Ovary (tissue), 7 donors: ENCODE measurements at regions not wholly inside any gene's neighbourhood (a gene's known extent, or its start where the extent isn't known, plus 50 kb on each side); places are given as distances from the start of the nearest gene placed in this dataset.
"Not testable (repeated sequence)": the region's sequence is repeated elsewhere in the genome, so short reads cannot be mapped to it uniquely, and the experiment has no call there.

ENCODE experiments used
- DNase-seq, 5 donors: peaks; one replicate each; pipeline ENCODE4 v3.0.0-alpha.2; 2019 to 2020
- H3K27ac ChIP-seq, 2 donors: fragments of 200-600 bp; one replicate each; pipeline versions ENCODE4 v1.5.1 to v1.8.0; 2019 to 2022
- H3K27me3 ChIP-seq: fragments of 200-600 bp; one replicate; pipeline ENCODE4 v1.8.0; 2022
- H3K36me3 ChIP-seq: fragments of 200-600 bp; sonication (generic); one replicate; pipeline ENCODE4 v1.5.1; 2019
- H3K4me1 ChIP-seq: one replicate; pipeline ENCODE4 v1.8.1; 2013; ENCODE audit warnings: mild to moderate bottlenecking, moderate library complexity; ENCODE audit not compliant: insufficient read depth
- H3K4me3 ChIP-seq: fragments of 200-600 bp; sonication (generic); one replicate; pipeline ENCODE4 v1.5.1; 2017
- H3K9me3 ChIP-seq, 2 donors: fragments of 200-600 bp in 1 of 2; sonication (generic) in 1 of 2; one replicate each; pipeline versions ENCODE4 v1.5.1 to v1.8.1; 2013 to 2019; ENCODE audit warnings: mild to moderate bottlenecking in 1 of 2, moderate library complexity in 1 of 2
- EP300 ChIP-seq: sonication (generic); formaldehyde crosslinking; IDR thresholded peaks from one replicate; pipeline ENCODE4 v1.6.1; 2017; ENCODE audit warnings: antibody characterized with exemption
- POLR2A ChIP-seq: fragments of 450-650 bp; IDR thresholded peaks from one replicate; pipeline ENCODE4 v1.6.1; 2017; ENCODE audit warnings: antibody characterized with exemption, mild to moderate bottlenecking, moderate library complexity
- WGBS, 3 donors: extraction: QIAGEN DNeasy Blood & Tissue Kit in 1 of 3; methylation state at CpG; one replicate each; pipeline versions ENCODE4 v1.1.5 to v1.1.7; 2013 to 2017; 5-methylcytosine and 5-hydroxymethylcytosine counted together
- intact Hi-C, 4 donors: fragments of 100-400 bp; cut with DNase I; formaldehyde crosslinking; loops; one replicate each; pipeline versions ENCODE4 v1.11.0 to v1.15.1; 2022 to 2023
- TF ChIP-seq, protein P1 (sequence below), 3 donors: fragments of 450-650 bp in 2 of 3; fragments of 200-600 bp in 1 of 3; IDR thresholded peaks; one replicate each; pipeline versions ENCODE4 v1.5.1 to v1.8.0; 2016 to 2022; ENCODE audit warnings: antibody characterized with exemption in 3 of 3, mild to moderate bottlenecking in 1 of 3
- donor health status: DM: no; HTN: no; CAD: no; lungs with moderate emphysema.
- donor health status: DM: no; HTN: no; CAD: no.
- donor health status: Bipolar disorder and iron deficiency.
- donor health status: DM: no; HTN: no; CAD: no.
- donor health status: DM: yes; HTN: yes; CAD: no.

- Histone ChIP-seq H3K9me3 (no peaks in the 10 kb centered on the region), H3K36me3 (no peaks in the 10 kb centered on the region), H3K4me1 (no peaks in the 10 kb centered on the region), H3K27ac (no peak overlapping the region), H3K4me3 (no peak overlapping the region), H3K27me3 (no peaks in the 10 kb centered on the region)
- 37 to 57% (median 47%) methylated on average over 3 of the region's 3 CpGs for WGBS, 3 donors
- TF ChIP-seq EP300, result no peak
- TF ChIP-seq POLR2A, result no peak
- TF ChIP-seq, protein P1, sequence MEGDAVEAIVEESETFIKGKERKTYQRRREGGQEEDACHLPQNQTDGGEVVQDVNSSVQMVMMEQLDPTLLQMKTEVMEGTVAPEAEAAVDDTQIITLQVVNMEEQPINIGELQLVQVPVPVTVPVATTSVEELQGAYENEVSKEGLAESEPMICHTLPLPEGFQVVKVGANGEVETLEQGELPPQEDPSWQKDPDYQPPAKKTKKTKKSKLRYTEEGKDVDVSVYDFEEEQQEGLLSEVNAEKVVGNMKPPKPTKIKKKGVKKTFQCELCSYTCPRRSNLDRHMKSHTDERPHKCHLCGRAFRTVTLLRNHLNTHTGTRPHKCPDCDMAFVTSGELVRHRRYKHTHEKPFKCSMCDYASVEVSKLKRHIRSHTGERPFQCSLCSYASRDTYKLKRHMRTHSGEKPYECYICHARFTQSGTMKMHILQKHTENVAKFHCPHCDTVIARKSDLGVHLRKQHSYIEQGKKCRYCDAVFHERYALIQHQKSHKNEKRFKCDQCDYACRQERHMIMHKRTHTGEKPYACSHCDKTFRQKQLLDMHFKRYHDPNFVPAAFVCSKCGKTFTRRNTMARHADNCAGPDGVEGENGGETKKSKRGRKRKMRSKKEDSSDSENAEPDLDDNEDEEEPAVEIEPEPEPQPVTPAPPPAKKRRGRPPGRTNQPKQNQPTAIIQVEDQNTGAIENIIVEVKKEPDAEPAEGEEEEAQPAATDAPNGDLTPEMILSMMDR (IDR thresholded peaks at IDR 0.05), result no peak
- no peak for DNase-seq
- intact Hi-C loops, result no loop called here
Measured at GRCh38 chr1:243956450-243956849, 94.6 kb upstream of the ZBTB18 start.

DNA sequence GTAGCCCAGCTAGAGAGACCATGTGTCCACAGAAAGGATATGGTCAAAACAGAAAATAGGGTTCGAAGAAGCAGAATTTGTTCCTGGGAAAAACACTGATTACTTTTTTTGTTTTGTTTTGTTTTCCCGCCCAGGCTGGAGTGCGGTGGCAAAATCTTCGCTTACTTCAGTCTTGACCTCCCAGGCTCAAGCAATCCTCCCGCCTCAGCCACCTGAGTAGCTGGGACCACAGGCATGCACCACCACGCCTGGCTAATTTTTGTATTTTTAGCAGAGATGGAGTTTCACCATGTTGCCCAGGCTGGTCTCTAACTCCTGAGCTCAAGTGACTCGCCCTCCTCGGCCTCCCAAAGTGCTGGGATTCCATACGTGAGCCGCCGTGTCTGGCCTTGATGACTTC lies 99.9 kb upstream of the ZBTB18 start:
- 83 to 88% (median 87%) methylated on average over 11 of the region's 11 CpGs for WGBS, 3 donors
- H3K4me3 ChIP-seq, intact Hi-C loops, H3K27me3 ChIP-seq, DNase-seq, H3K4me1 ChIP-seq, H3K27ac ChIP-seq, H3K9me3 ChIP-seq, H3K36me3 ChIP-seq: not testable (repeated sequence)

- Histone ChIP-seq H3K27ac (no peak overlapping the region), H3K4me3 (no peak overlapping the region), H3K36me3 (no peaks in the 10 kb centered on the region), H3K27me3 (no peaks in the 10 kb centered on the region), H3K9me3 (no peaks in the 10 kb centered on the region), H3K4me1 (no peaks in the 10 kb centered on the region)
- TF ChIP-seq, protein P1 (IDR thresholded peaks at IDR 0.05), result no peak
- TF ChIP-seq EP300, result no peak
- TF ChIP-seq POLR2A, result no peak
- no peak for DNase-seq
- WGBS, 3 donors, result 65 to 75% (median 73%) methylated on average over 3 of the region's 3 CpGs
- intact Hi-C loops, result no loop called here
Measured at GRCh38 chr1:243950166-243950565, 100.1 kb upstream of the AKT3 start.

DNA sequence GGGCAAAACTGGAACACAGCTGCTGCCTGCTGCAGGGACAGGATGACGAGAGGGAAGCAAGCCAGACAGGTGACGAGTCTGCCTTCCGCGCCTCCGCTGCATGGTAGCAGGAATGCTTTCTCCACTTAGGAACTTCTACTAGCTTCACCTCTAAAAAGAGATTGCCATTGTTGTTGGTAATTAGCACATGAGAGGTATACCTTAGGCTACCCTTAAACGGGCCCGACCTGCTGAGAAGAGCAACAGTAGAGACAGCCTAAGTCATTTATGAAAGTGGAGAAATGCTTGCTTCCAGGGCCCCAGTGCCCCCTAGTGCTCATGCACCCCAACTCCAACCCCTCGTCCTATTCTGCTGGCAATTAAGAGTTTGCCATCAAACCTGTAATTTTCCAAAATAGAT lies 96.9 kb upstream of the AKT3 start:
- Histone ChIP-seq H3K36me3 (no peaks in the 10 kb centered on the region), H3K27ac (no peak overlapping the region), H3K4me1 (no peaks in the 10 kb centered on the region), H3K27me3 (no peaks in the 10 kb centered on the region), H3K4me3 (no peak overlapping the region), H3K9me3 (no peaks in the 10 kb centered on the region)
- TF ChIP-seq POLR2A (no peak), EP300 (no peak)
- TF ChIP-seq, protein P1 (IDR thresholded peaks at IDR 0.05), result no peak
- 66 to 78% (median 69%) methylated on average over 8 of the region's 8 CpGs for whole genome bisulfite sequencing, 3 donors
- intact Hi-C loops, result no loop called here
- no peak for DNase-seq

DNA sequence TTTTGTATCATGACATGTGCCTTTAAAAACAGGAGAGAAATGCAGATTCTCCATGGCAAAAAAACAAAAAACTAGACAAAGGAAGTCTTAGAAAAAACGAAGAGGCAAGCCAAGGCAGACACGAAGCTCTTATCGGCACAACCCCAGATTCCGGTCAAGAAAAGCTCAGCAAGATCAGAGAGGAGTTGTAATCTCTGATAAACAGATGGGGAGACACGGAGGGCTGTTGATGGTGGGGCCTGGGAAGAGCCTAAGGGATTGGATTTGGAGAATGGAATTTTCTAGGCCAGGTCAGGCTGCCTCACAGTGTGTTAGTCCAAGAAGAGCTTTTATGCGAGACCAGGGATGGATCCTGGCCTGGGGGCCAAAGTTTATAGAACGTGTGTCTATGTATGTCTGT lies 96.2 kb upstream of the AKT3 start:
- no peaks in the 10 kb centered on the region for H3K9me3 ChIP-seq
- intact Hi-C loops, result no loop called here
- TF ChIP-seq POLR2A (no peak), EP300 (no peak)
- TF ChIP-seq, protein P1 (IDR thresholded peaks at IDR 0.05), result no peak
- H3K36me3 ChIP-seq, result no peaks in the 10 kb centered on the region
- no peaks in the 10 kb centered on the region for H3K4me1 ChIP-seq
- DNase-seq, result no peak
- no peak overlapping the region for H3K27ac ChIP-seq
- no peaks in the 10 kb centered on the region for H3K27me3 ChIP-seq
- no peak overlapping the region for H3K4me3 ChIP-seq
- WGBS, 3 donors, result 53 to 62% (median 57%) methylated on average over 7 of the region's 7 CpGs
